ENCODE measurements at regions not wholly inside any gene's neighbourhood (a gene's known extent, or its start where the extent isn't known, plus 50 kb on each side); places are given as distances from the start of the nearest gene placed in this dataset.

- Histone ChIP-seq H3K27ac (ENCODE audit: low read length in 2 of 2) (no peak overlapping the region), H3K79me2 (ENCODE audit: control insufficient read depth, insufficient read depth, low read length) (no peaks in the 10 kb centered on the region), H3K27me3 (replicated peaks in 1 of 4; ENCODE audit: control extremely low read depth in 1 of 4, control insufficient read depth in 3 of 4, insufficient read depth in 4 of 4, low read length in 3 of 4) (peaks cover 0 to 4% (median 0%) of the 10 kb centered on the region in 4 experiments), H3K9me3 (ENCODE audit: control extremely low read depth in 1 of 3, control insufficient read depth in 2 of 3, insufficient read depth in 1 of 3, low read length in 2 of 3) (no peaks in the 10 kb centered on the region), H3K36me3 (replicated peaks in 1 of 2; ENCODE audit: control extremely low read depth in 1 of 2, control insufficient read depth in 1 of 2, extremely low read depth in 1 of 2, insufficient read depth in 2 of 2, low read length in 1 of 2) (no peaks in the 10 kb centered on the region), H3K9ac (ENCODE audit: low read length) (no peak overlapping the region), H3K4me3 (ENCODE audit: control extremely low read depth in 1 of 5, extremely low read depth in 1 of 5, insufficient read depth in 1 of 5, low read depth in 2 of 5, low read length in 4 of 5) (no peak overlapping the region), H3K4me2 (replicated peaks; ENCODE audit: low read depth, low read length, poor library complexity, severe bottlenecking) (no peak overlapping the region), H2AFZ (ENCODE audit: insufficient read depth, low read depth, low read length, poor library complexity, severe bottlenecking) (no peak overlapping the region), H3K4me1 (ENCODE audit: control insufficient read depth in 2 of 2, insufficient read depth in 2 of 2, low read length in 2 of 2) (no peaks in the 10 kb centered on the region), H4K20me1 (ENCODE audit: control insufficient read depth, insufficient read depth, low read length, poor library complexity, severe bottlenecking) (no peaks in the 10 kb centered on the region)
- H3K27me3 Mint-ChIP-seq = no peaks in the 10 kb centered on the region
- intact Hi-C loops (cut with micrococcal nuclease) = no loop called here
- H3K27ac Mint-ChIP-seq = no peak overlapping the region
- TF ChIP-seq EZH2 (IDR thresholded peaks at IDR 0.05; ENCODE audit: borderline replicate concordance, insufficient read depth, low read depth, low read length, poor library complexity, severe bottlenecking) (no peak), CTCF (IDR thresholded peaks at IDR 0.05) (no peak)
- WGBS (ENCODE audit: insufficient coverage) = 88% methylated on average over 6 of the region's 10 CpGs
- POLR2A ChIA-PET = no interaction called here
- no peak for ATAC-seq (ENCODE audit: low read depth)
- DNase-seq = no peak
- no peak overlapping the region for H3K4me3 Mint-ChIP-seq
- H3K4me1 Mint-ChIP-seq = no peaks in the 10 kb centered on the region
- no peaks in the 10 kb centered on the region for H3K9me3 Mint-ChIP-seq (ENCODE audit: insufficient read depth)
- CTCF ChIA-PET = no interaction called here
Observed at GRCh38 chr22:27245056-27245455, 556.5 kb downstream of the MN1 start.

- ATAC-seq (ENCODE audit: low read depth) (no peak), DNase-seq (no peak)
- H3K27me3 ChIP-seq (replicated peaks in 1 of 4; ENCODE audit: control extremely low read depth in 1 of 4, control insufficient read depth in 3 of 4, insufficient read depth in 4 of 4, low read length in 3 of 4) = peaks cover 0 to 4% (median 0%) of the 10 kb centered on the region in 4 experiments
- no peak overlapping the region for H3K4me3 ChIP-seq (ENCODE audit: control extremely low read depth in 1 of 5, extremely low read depth in 1 of 5, insufficient read depth in 1 of 5, low read depth in 2 of 5, low read length in 4 of 5)
- H3K9me3 ChIP-seq (ENCODE audit: control extremely low read depth in 1 of 3, control insufficient read depth in 2 of 3, insufficient read depth in 1 of 3, low read length in 2 of 3) = no peaks in the 10 kb centered on the region
- H3K4me1 ChIP-seq (ENCODE audit: control insufficient read depth in 2 of 2, insufficient read depth in 2 of 2, low read length in 2 of 2) = no peaks in the 10 kb centered on the region
- no peaks in the 10 kb centered on the region for H3K36me3 ChIP-seq (replicated peaks in 1 of 2; ENCODE audit: control extremely low read depth in 1 of 2, control insufficient read depth in 1 of 2, extremely low read depth in 1 of 2, insufficient read depth in 2 of 2, low read length in 1 of 2)
- TF ChIP-seq CTCF (IDR thresholded peaks at IDR 0.05) (no peak), EZH2 (IDR thresholded peaks at IDR 0.05; ENCODE audit: borderline replicate concordance, insufficient read depth, low read depth, low read length, poor library complexity, severe bottlenecking) (no peak)
- no peaks in the 10 kb centered on the region for H3K79me2 ChIP-seq (ENCODE audit: control insufficient read depth, insufficient read depth, low read length)
- no peak overlapping the region for H3K27ac Mint-ChIP-seq
- H4K20me1 ChIP-seq (ENCODE audit: control insufficient read depth, insufficient read depth, low read length, poor library complexity, severe bottlenecking) = no peaks in the 10 kb centered on the region
- H3K4me1 Mint-ChIP-seq = no peaks in the 10 kb centered on the region
- ChIA-PET CTCF (no interaction called here), POLR2A (no interaction called here)
- H3K4me3 Mint-ChIP-seq = no peak overlapping the region
- no CpG with 5 or more reads among the region's 3 CpGs for WGBS (ENCODE audit: insufficient coverage)
- no peak overlapping the region for H2AFZ ChIP-seq (ENCODE audit: insufficient read depth, low read depth, low read length, poor library complexity, severe bottlenecking)
- no peak overlapping the region for H3K27ac ChIP-seq (ENCODE audit: low read length in 2 of 2)
- no peaks in the 10 kb centered on the region for H3K9me3 Mint-ChIP-seq (ENCODE audit: insufficient read depth)
- H3K27me3 Mint-ChIP-seq = no peaks in the 10 kb centered on the region
- H3K9ac ChIP-seq (ENCODE audit: low read length) = no peak overlapping the region
- no peak overlapping the region for H3K4me2 ChIP-seq (replicated peaks; ENCODE audit: low read depth, low read length, poor library complexity, severe bottlenecking)
- intact Hi-C loops (cut with micrococcal nuclease) = no loop called here
Observed at GRCh38 chr22:27246558-27246957, 555.0 kb downstream of the MN1 start.
